Stomach smooth muscle (tissue), 2 donors: ENCODE measurements at regions not wholly inside any gene's neighbourhood (a gene's known extent, or its start where the extent isn't known, plus 50 kb on each side); places are given as distances from the start of the nearest gene placed in this dataset.

Experiments
- H3K27ac ChIP-seq: one replicate; pipeline ENCODE4 v1.7.0; 2013; ENCODE audit warnings: mild to moderate bottlenecking, low read length, inconsistent platforms
- H3K27me3 ChIP-seq, 2 donors: one replicate each; pipeline ENCODE4 v1.7.0; 2013; ENCODE audit warnings: low read length in 2 of 2; ENCODE audit not compliant: insufficient read depth in 2 of 2, control insufficient read depth in 1 of 2
- H3K36me3 ChIP-seq, 2 donors: one replicate each; pipeline ENCODE4 v1.7.0; 2013; ENCODE audit warnings: low read length in 2 of 2; ENCODE audit not compliant: control insufficient read depth in 2 of 2, insufficient read depth in 2 of 2
- H3K4me1 ChIP-seq: one replicate; pipeline ENCODE4 v1.7.0; 2013; ENCODE audit warnings: low read length; ENCODE audit not compliant: control insufficient read depth, insufficient read depth
- H3K4me3 ChIP-seq, 2 donors: one replicate each; pipeline ENCODE4 v1.7.0; 2013; ENCODE audit warnings: low read length in 2 of 2
- H3K9ac ChIP-seq, 2 donors: one replicate each; pipeline ENCODE4 v1.7.0; 2013; ENCODE audit warnings: low read length in 2 of 2, mild to moderate bottlenecking in 1 of 2
- H3K9me3 ChIP-seq, 2 donors: one replicate each; pipeline ENCODE4 v1.7.0; 2013; ENCODE audit warnings: low read length in 2 of 2; ENCODE audit not compliant: control insufficient read depth in 2 of 2
- donor health status: healthy.
- donor health status: Pancreatic carcinoma.

- Histone ChIP-seq H3K4me1 (peaks cover 5% of the 10 kb centered on the region), H3K9ac (no peak overlapping the region), H3K27ac (no peak overlapping the region), H3K9me3 (no peaks in the 10 kb centered on the region), H3K4me3 (no peak overlapping the region), H3K36me3 (no peaks in the 10 kb centered on the region), H3K27me3 (peaks cover 0 to 2% of the 10 kb centered on the region in 2 donors)
These were observed 236.0 kb upstream of the FOXQ1 start for GRCh38 chr6:1075880-1076279.

GRCh38 chr6:1075444-1075843, 236.5 kb upstream of the FOXQ1 start:
- H3K27me3 ChIP-seq = peaks cover 0 to 2% of the 10 kb centered on the region in 2 donors
- peaks cover 5% of the 10 kb centered on the region for H3K4me1 ChIP-seq
- H3K9ac ChIP-seq = no peak overlapping the region
- H3K36me3 ChIP-seq = no peaks in the 10 kb centered on the region
- H3K9me3 ChIP-seq = no peaks in the 10 kb centered on the region
- no peak overlapping the region for H3K4me3 ChIP-seq
- no peak overlapping the region for H3K27ac ChIP-seq

- H3K27ac ChIP-seq = no peak overlapping the region
These were observed 241.8 kb upstream of the FOXQ1 start for GRCh38 chr6:1070085-1070521.

GRCh38 chr6:1068905-1069304, 243.0 kb upstream of the FOXQ1 start:
- Histone ChIP-seq H3K4me3 (no peak overlapping the region), H3K9ac (no peak overlapping the region), H3K4me1 (peaks cover 4% of the 10 kb centered on the region), H3K36me3 (no peaks in the 10 kb centered on the region), H3K9me3 (no peaks in the 10 kb centered on the region), H3K27ac (no peak overlapping the region), H3K27me3 (no peaks in the 10 kb centered on the region)

More at GRCh38 chr6:1070085-1070521, 241.8 kb upstream of the FOXQ1 start:
- H3K9me3 ChIP-seq = no peaks in the 10 kb centered on the region
- no peak overlapping the region for H3K9ac ChIP-seq
- H3K4me3 ChIP-seq = no peak overlapping the region
- no peaks in the 10 kb centered on the region for H3K36me3 ChIP-seq
- peaks cover 4% of the 10 kb centered on the region for H3K4me1 ChIP-seq
- no peaks in the 10 kb centered on the region for H3K27me3 ChIP-seq

DNA sequence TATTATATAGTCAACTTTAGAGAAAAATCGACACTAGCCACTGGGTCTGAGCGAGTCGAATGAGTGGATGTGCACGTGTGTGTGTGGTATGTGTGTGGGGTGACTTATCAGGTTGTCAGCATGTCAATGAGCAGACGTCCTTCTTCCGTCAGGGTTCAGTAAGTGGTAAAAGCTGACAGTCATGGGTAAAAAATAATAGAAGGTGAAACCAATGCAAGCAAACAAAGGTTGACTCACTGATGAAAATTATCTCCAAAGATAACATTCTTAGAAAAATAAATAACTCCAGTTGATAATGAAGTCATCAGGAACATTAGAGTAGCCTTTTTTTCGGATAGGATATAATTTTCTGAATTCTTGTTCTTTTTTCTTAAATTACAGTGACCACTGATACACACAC, 243.8 kb upstream of the FOXQ1 start:
- peaks cover 4% of the 10 kb centered on the region for H3K4me1 ChIP-seq
- no peak overlapping the region for H3K4me3 ChIP-seq
- no peaks in the 10 kb centered on the region for H3K9me3 ChIP-seq
- no peak overlapping the region for H3K9ac ChIP-seq
- no peaks in the 10 kb centered on the region for H3K36me3 ChIP-seq
- H3K27ac ChIP-seq = no peak overlapping the region
- H3K27me3 ChIP-seq = no peaks in the 10 kb centered on the region

- Histone ChIP-seq H3K36me3 (no peaks in the 10 kb centered on the region), H3K9ac (no peak overlapping the region), H3K4me1 (peaks cover 4% of the 10 kb centered on the region), H3K27ac (no peak overlapping the region), H3K27me3 (no peaks in the 10 kb centered on the region), H3K9me3 (no peaks in the 10 kb centered on the region), H3K4me3 (no peak overlapping the region)
These were observed 244.6 kb upstream of the FOXQ1 start for GRCh38 chr6:1067346-1067745.

- H3K4me1 ChIP-seq = peaks cover 4% of the 10 kb centered on the region
- H3K27ac ChIP-seq = no peak overlapping the region
- no peak overlapping the region for H3K9ac ChIP-seq
- H3K27me3 ChIP-seq = no peaks in the 10 kb centered on the region
- no peaks in the 10 kb centered on the region for H3K9me3 ChIP-seq
- H3K4me3 ChIP-seq = no peak overlapping the region
- no peaks in the 10 kb centered on the region for H3K36me3 ChIP-seq
These were observed 245.3 kb upstream of the FOXQ1 start for GRCh38 chr6:1066449-1067090.

DNA sequence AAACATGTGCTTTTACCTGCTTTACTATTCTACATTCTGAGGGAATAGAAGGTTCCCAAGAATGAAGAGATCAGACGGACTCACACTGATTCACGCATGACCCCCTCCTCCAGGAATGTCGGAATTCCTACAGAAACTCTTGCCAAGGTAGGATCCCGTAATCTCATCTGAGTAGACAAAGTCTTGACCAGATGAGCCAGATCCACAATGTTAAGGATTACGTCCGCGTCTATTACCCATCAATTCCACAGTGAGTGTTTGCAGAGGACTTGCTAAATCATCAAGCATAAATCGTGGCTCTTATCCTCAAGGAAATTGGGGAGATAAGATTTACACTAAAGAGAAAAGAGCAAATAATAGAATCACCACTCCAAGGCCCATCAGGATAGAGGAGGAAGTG, 245.9 kb upstream of the FOXQ1 start:
- H3K9me3 ChIP-seq = no peaks in the 10 kb centered on the region
- peaks cover 4% of the 10 kb centered on the region for H3K4me1 ChIP-seq
- H3K27me3 ChIP-seq = no peaks in the 10 kb centered on the region
- H3K27ac ChIP-seq = no peak overlapping the region
- H3K9ac ChIP-seq = no peak overlapping the region
- no peak overlapping the region for H3K4me3 ChIP-seq
- H3K36me3 ChIP-seq = no peaks in the 10 kb centered on the region

GRCh38 chr6:1063671-1064355, 248.1 kb upstream of the FOXQ1 start:
- Histone ChIP-seq H3K9me3 (no peaks in the 10 kb centered on the region), H3K27me3 (no peaks in the 10 kb centered on the region), H3K27ac (no peak overlapping the region), H3K4me3 (no peak overlapping the region), H3K36me3 (no peaks in the 10 kb centered on the region), H3K4me1 (no peaks in the 10 kb centered on the region), H3K9ac (no peak overlapping the region)

DNA sequence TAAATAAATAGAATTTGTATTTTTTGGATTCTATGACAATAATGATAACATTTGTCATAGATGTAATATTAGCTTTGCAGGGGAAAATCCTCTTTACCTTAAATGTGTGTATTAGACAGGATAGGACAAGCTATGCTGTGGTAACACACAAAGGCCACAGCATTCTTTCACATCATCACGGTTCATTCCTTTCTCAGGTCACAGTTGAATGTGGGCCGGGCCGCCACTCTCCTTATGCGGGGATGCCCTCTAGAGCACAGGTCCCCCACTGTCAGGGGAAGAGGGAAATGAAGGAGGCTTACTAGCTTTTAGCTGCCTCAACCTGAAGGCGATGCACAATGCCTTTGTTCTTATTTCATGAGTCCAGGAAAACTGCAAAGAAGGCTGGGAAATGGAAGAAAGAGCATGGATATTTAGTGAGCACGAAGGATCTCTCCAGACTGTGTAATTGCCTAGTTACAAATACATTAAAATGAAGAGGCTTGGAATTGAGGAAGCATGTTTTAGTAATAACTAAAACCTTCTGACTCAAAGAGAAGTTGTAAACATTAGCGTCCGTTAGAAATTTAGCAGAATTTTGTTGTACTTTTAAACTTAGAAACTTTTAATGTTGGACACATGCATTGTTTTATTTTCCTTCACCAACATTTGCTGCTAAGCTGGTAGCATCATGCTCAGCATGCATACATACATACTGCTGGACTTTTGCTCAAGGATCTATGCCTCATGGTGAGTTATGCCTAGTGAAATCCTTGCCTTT, 248.9 kb upstream of the FOXQ1 start:
- H3K9ac ChIP-seq = no peak overlapping the region
- no peaks in the 10 kb centered on the region for H3K36me3 ChIP-seq
- H3K4me3 ChIP-seq = no peak overlapping the region
- H3K4me1 ChIP-seq = no peaks in the 10 kb centered on the region
- no peaks in the 10 kb centered on the region for H3K9me3 ChIP-seq
- H3K27me3 ChIP-seq = no peaks in the 10 kb centered on the region
- H3K27ac ChIP-seq = no peak overlapping the region
